ENCODE measurements at regions not wholly inside any gene's neighbourhood (a gene's known extent, or its start where the extent isn't known, plus 50 kb on each side); places are given as distances from the start of the nearest gene placed in this dataset.
"Not testable (repeated sequence)": the region's sequence is repeated elsewhere in the genome, so short reads cannot be mapped to it uniquely, and the experiment has no call there.

- H2AFZ ChIP-seq (ENCODE audit: insufficient read depth, low read depth, low read length, poor library complexity, severe bottlenecking), result no peak overlapping the region
- intact Hi-C loops (cut with micrococcal nuclease), result no loop called here
- no CpG with 5 or more reads among the region's 2 CpGs for WGBS (ENCODE audit: insufficient coverage)
These were observed 339.3 kb downstream of the FAM170A start for GRCh38 chr5:119968690-119969089.

DNA sequence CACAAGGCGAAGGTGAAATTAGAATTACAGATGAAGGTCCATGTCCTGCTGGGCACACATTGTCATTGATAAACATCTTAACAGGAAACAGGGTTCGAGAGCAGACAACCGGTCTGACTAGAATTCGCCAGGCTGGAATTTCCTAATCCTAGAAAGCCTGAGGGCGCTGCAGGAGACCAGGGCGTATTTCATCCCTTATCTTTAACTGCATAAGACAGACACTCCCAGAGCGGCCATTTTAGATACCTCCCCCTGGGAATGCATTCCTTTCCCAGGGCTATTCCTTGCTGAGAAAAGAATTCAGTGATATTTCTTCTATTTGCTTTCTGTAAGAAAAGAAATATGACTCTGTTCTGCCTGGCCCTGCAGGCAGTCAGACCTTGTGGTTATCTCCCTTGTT lies 357.7 kb downstream of the FAM170A start:
- DNase-seq; H3K9ac ChIP-seq (ENCODE audit: insufficient read depth, low read length, poor library complexity, severe bottlenecking); H3K27me3 ChIP-seq (ENCODE audit: control insufficient read depth in 2 of 2, insufficient read depth in 2 of 2, low read length in 2 of 2); H3K27ac Mint-ChIP-seq; H3K79me2 ChIP-seq (ENCODE audit: insufficient read depth, low read length); H3K4me1 Mint-ChIP-seq; H3K4me3 ChIP-seq (replicated peaks in 1 of 3; ENCODE audit: low read depth in 2 of 3, low read length in 3 of 3); H2AFZ ChIP-seq (ENCODE audit: insufficient read depth, low read depth, low read length, poor library complexity, severe bottlenecking); H3K4me1 ChIP-seq (ENCODE audit: control insufficient read depth in 1 of 2, insufficient read depth in 2 of 2, low read length in 2 of 2); H3K4me2 ChIP-seq (replicated peaks; ENCODE audit: extremely low read depth, low read length, poor library complexity, severe bottlenecking); H3K27me3 Mint-ChIP-seq (ENCODE audit: low read depth in 3 of 3); H3K27ac ChIP-seq (ENCODE audit: low read depth in 1 of 2, low read length in 2 of 2); intact Hi-C loops (cut with micrococcal nuclease); H3K4me3 Mint-ChIP-seq; H4K20me1 ChIP-seq (ENCODE audit: insufficient read depth, low read length); H3K36me3 ChIP-seq (replicated peaks in 1 of 2; ENCODE audit: control insufficient read depth in 1 of 2, insufficient read depth in 2 of 2, low read length in 2 of 2); H3K36me3 Mint-ChIP-seq: not testable (repeated sequence)
- peaks cover 17 to 31% (median 23%) of the 10 kb centered on the region in 7 donors for H3K9me3 Mint-ChIP-seq
- WGBS (ENCODE audit: insufficient coverage), result 96% methylated on average over 2 of the region's 7 CpGs
- H3K9me3 ChIP-seq (replicated peaks in 1 of 2; ENCODE audit: control insufficient read depth in 1 of 2, insufficient read depth in 1 of 2, low read length in 2 of 2), result peaks cover 11 to 17% of the 10 kb centered on the region in 2 donors

More at GRCh38 chr5:119968690-119969089, 339.3 kb downstream of the FAM170A start:
- Mint-ChIP-seq H3K4me1 (no peaks in the 10 kb centered on the region), H3K27me3 (ENCODE audit: low read depth in 3 of 3) (peaks cover 0 to 3% (median 2%) of the 10 kb centered on the region in 3 donors), H3K4me3 (no peak overlapping the region), H3K27ac (no peak overlapping the region), H3K36me3 (no peaks in the 10 kb centered on the region), H3K9me3 (peaks cover 1 to 11% (median 6%) of the 10 kb centered on the region in 7 donors)
- no peaks in the 10 kb centered on the region for H3K9me3 ChIP-seq (replicated peaks in 1 of 2; ENCODE audit: control insufficient read depth in 1 of 2, insufficient read depth in 1 of 2, low read length in 2 of 2)
- no peak overlapping the region for H3K9ac ChIP-seq (ENCODE audit: insufficient read depth, low read length, poor library complexity, severe bottlenecking)
- no peak overlapping the region for H3K4me2 ChIP-seq (replicated peaks; ENCODE audit: extremely low read depth, low read length, poor library complexity, severe bottlenecking)
- no peaks in the 10 kb centered on the region for H3K79me2 ChIP-seq (ENCODE audit: insufficient read depth, low read length)
- H3K4me3 ChIP-seq (replicated peaks in 1 of 3; ENCODE audit: low read depth in 2 of 3, low read length in 3 of 3), result no peak overlapping the region
- no peaks in the 10 kb centered on the region for H3K4me1 ChIP-seq (ENCODE audit: control insufficient read depth in 1 of 2, insufficient read depth in 2 of 2, low read length in 2 of 2)
- no peak for DNase-seq
- peaks cover 0 to 2% of the 10 kb centered on the region in 2 donors for H3K27me3 ChIP-seq (ENCODE audit: control insufficient read depth in 2 of 2, insufficient read depth in 2 of 2, low read length in 2 of 2)
- H3K36me3 ChIP-seq (replicated peaks in 1 of 2; ENCODE audit: control insufficient read depth in 1 of 2, insufficient read depth in 2 of 2, low read length in 2 of 2), result no peaks in the 10 kb centered on the region
- H3K27ac ChIP-seq (ENCODE audit: low read depth in 1 of 2, low read length in 2 of 2), result no peak overlapping the region
- H4K20me1 ChIP-seq (ENCODE audit: insufficient read depth, low read length), result no peaks in the 10 kb centered on the region
- TF ChIP-seq CTCF (IDR thresholded peaks at IDR 0.05), result no peak
